GM18498 (cell line): ENCODE measurements at regions not wholly inside any gene's neighbourhood (a gene's known extent, or its start where the extent isn't known, plus 50 kb on each side); places are given as distances from the start of the nearest gene placed in this dataset.
"Not testable (repeated sequence)": the region's sequence is repeated elsewhere in the genome, so short reads cannot be mapped to it uniquely, and the experiment has no call there.

ENCODE experiments used
- ATAC-seq: cut with Tn5 transposase; IDR thresholded peaks from one replicate; pipeline ENCODE4 v1.9.1; 2021; ENCODE audit warnings: mild to moderate bottlenecking, moderate library complexity; ENCODE audit not compliant: unreplicated experiment

DNA sequence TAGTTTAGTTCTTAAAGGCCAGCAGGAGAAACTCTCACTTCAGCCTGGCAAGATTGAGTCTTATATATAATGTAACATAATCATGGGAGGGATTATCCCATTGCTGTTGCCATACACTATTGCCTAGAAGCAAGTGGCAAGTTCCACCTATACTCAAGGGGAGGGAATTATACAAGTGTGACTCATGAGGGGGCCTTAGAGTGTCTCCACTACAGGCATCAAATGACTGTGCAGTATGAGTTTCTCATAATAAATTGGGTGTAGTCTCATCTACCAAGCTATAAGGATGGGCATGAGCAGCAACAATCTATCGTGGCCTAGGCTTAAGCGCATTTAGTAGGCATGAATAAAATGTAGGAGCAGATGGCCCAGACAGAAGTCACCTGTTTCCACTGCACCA lies 89.1 kb upstream of the C1GALT1C1 start:
- ATAC-seq = no peak

DNA sequence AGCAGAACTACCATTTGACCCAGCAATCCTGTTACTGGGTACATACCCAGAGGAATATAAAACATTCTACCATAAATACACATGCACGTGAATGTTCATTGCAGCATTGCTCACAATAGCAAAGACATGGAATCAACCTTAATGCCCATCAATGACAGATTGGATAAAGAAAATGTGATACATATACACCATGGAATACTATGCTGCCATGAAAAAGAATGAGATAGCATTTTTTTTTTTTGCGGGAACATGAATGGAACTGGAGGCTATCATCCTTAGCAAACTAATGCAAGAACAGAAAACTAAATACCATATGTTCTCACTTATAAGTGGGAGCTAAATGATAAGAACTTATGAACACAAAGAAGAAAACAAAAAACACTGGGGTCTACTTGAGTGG lies 72.5 kb upstream of the C1GALT1C1 start:
- ATAC-seq = not testable (repeated sequence)

DNA sequence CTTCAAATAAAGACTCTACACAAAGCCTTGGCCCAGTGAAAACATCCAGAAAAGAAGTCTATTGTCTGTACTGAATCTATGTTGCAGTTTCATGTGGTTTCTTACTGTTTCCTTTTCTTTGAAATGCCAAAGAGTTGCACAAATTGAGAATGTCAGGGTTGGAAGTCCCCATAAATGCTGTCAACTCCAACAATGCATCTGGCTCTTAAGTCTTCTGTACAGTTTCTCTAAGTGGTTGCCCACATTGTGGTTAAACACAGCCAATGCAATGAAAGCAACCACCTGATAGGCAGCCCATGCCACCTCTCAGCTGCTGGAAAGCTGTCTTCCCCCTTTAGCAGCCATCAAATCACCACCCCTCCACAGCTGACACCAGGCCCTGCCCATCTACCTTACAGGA lies 67.2 kb upstream of the C1GALT1C1 start:
- ATAC-seq = peak; percentile 93

DNA sequence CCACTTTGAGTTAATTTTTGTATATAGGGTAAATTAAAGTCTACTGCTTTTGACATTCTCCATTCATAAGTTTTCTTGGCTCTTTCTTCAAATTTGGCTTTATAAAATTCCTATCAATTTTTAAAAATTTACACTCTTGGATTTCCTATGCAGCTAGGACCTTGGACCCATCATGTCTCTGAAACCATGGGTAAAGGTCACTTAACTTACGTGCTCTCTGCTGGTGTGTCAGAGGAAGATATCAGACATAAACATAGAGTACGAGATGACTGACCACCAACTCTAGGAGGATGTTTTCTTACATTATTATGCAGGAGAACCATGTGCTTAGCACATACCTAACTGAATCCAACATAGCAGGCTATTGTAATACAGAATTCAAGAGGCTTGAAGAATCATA lies 62.5 kb upstream of the C1GALT1C1 start:
- ATAC-seq = no peak

DNA sequence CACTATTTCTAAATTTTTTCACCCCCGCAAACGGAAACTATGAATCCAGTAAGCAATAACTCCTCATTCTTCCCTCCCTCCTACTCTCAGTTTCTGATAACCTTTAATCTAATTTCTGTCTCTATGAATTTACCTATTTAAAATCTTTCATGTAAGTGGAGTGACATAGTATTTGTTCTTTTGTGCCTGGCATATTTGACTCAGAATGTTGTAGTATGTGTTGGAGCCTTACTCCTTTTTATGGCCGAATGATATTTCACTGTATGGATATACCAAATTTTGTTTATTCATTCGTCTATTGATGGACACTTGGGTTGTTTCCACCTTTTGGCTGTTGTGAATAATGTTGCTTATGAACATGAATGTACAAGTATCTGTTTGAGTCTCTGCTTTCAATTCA lies 61.1 kb upstream of the C1GALT1C1 start:
- no peak for ATAC-seq

DNA sequence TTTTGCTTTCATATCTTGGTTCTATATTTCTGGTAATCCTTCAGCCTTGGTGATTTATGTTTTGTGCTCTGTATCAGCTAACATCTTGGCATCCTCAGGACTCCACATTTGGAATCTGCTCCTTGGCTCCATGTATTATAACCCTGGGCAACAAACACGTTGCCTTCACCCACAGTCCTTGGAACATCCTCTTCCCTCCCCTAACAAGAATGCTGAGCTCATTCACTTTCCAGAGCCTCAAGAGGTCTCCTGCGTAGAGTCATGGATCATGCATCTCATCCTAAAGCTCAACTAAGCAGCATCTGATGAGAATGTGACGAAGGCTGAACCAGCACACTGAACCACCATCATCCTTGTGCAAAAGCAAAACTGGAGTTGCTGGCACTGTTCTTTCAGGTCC lies 60.5 kb upstream of the C1GALT1C1 start:
- ATAC-seq = no peak

DNA sequence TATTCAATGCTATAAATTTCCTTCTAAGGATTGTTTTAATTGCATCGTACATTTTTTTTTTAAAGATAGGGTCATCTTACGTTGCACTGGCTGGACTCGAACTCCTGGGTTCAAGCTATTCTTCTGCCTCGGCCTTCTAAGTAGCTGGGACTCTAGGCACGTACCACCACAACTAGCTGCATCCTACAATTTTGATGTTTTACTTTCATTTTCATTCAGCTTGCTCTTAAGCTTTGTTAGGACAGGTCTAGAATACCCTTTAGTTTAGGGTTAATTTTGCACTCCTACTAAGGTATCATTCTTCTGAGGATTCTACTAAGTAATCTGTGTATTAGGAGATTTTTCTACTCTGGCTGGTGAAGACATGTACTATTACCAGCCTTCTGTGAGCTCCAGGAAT lies 50.2 kb upstream of the C1GALT1C1 start:
- no peak for ATAC-seq
